NAMALWA (cell line): ENCODE measurements at regions not wholly inside any gene's neighbourhood (a gene's known extent, or its start where the extent isn't known, plus 50 kb on each side); places are given as distances from the start of the nearest gene placed in this dataset.
"Not testable (repeated sequence)": the region's sequence is repeated elsewhere in the genome, so short reads cannot be mapped to it uniquely, and the experiment has no call there.

ENCODE experiments used
- DNase-seq: peaks from one replicate; pipeline ENCODE4 v3.0.0-alpha.2; 2015; ENCODE audit warnings: low spot score

GRCh38 chr6:75031102-75031501, 174.8 kb downstream of the COL12A1 start:
- not testable (repeated sequence) for DNase-seq

GRCh38 chr6:75029333-75029732, 176.5 kb downstream of the COL12A1 start:
- no peak for DNase-seq

DNA sequence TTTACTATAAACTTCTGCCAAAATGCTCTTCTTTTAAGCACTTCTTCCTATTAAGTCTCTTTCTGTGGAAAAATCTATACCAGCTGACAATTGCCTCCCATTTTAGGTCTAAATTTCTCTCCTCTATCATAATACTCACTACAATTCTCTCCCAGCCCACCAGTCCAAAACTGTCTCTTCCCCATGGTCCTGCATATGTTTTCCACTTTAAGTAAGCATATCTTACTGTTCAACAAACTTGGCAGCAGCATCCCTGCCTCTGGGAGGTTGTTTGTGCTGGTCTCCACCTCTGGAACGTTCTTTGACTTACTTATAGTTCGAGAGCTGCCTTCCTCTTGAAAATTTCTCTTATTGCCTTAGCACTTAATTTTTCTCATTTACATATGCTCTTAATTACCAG, 180.5 kb downstream of the COL12A1 start:
- no peak for DNase-seq

DNA sequence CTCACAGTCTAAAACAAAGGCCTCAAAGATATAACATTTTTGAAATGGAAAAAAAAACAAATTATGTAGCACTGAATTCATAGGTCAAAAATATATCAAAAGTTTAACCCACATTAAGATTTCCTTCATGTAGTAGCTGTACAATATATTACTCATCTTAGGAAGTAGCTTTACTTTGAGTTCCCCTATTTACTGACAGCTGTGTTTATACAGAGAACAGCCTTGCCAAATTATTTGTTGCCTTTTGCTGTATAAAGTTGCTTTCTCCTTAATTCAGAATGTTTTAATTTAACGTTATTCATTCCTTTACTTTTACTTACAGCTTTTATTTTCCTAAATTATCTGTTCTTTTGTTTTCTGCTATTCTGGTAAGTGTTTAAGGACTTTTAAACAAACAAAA, 181.0 kb downstream of the COL12A1 start:
- DNase-seq = no peak

DNA sequence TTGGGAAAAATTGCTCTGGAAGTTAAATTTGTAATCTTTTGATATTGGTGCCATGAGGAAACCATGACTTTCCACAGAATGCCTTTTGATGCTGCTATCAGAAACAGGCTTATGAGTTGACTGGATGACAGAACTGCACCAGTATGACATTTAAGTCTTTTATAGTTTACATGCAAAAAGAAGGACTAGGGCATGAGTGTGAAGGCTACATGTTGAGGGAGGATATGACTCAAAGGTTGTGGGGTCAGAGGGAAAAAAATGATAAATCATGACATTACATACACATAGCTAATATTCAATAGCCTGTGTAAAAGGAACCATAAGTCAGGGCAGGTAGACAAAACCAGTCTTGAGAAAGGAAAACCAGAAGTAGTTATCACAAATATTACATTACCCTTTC, 182.2 kb downstream of the COL12A1 start:
- no peak for DNase-seq

DNA sequence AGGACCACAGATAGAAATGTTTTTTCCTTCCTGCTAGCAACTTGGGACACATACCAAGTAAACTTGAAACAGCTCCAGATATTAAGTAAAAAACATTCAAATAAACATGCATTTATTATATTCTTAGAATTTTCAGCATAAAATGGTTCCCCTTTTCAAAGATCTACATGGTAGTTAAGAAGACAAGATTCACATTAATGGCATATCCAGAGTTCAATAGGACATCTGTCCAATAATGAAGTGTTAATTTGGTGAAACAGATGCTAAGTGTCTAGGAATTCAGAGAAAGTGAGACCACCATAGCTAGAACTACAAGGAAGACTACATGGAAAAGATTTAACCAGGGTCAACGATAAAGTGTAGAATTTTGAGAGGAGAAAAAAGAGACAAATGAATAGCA, 184.9 kb downstream of the COL12A1 start:
- no peak for DNase-seq

DNA sequence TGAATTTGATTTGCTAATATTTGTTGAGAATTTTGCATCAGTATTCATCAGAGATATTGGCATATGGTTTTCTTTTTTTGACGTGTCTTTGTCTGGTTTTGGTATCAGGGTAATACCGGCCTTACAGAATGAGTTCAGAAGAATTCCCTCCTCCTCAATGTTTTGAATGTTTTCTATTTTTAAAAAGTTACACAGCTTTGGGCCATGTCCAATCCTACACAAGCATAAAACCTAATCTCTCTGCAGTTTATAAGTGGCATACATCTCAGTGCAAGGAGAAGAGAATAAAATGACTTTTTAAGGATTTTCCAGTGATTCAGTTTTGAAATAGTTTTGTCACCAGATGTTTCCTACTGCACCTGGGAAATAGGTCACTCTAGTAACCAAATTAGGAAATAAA, 185.5 kb downstream of the COL12A1 start:
- DNase-seq = no peak

DNA sequence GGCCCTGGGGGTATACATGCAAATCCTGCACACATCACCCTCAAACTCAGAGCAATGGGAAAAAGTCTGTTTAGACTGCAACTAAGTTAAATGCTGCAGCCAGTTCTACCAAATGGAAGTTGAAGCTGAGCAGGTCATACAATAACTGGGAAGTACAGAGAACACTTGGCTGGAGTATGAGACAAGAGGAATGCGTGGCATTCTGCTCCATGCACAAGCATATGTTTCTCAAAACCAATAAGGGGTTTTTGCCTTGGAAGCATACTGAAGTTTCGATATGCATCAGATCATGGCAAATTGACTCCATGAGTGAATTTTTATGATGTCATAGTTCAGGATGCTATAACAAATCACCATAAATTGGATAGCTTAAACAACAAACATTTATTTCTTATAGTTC, 193.8 kb downstream of the COL12A1 start:
- no peak for DNase-seq

GRCh38 chr6:75003984-75004383, 201.9 kb downstream of the COL12A1 start:
- not testable (repeated sequence) for DNase-seq

GRCh38 chr6:74997646-74998045, 208.2 kb downstream of the COL12A1 start:
- DNase-seq = no peak

- no peak for DNase-seq
Observed at GRCh38 chr6:74993136-74993535, 212.7 kb downstream of the COL12A1 start.

- DNase-seq = no peak
Observed at GRCh38 chr6:74991573-74992332, 214.1 kb downstream of the COL12A1 start.

- DNase-seq = no peak
Observed at GRCh38 chr6:74979065-74979766, 226.6 kb downstream of the COL12A1 start.

DNA sequence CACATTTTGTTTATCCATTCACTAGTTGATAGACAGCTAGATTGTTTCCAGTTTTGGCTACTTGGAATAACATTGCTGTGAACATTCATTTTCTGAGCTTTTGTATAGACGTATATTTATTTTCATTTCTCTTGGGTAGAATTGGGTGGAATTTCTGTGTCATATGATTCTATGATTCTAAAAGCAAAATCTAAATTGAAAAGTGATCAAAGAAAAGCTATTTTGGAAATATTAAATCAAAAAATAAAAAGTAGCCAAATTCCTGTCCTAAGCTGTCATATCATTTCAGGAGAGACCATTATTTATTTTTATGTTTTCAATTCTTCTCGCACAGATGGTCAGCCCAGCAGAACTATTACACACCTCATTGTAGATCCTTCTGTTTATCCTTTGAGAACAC, 229.2 kb downstream of the COL12A1 start:
- no peak for DNase-seq

- no peak for DNase-seq
Observed at GRCh38 chr6:74976026-74976425, 229.8 kb downstream of the COL12A1 start.

DNA sequence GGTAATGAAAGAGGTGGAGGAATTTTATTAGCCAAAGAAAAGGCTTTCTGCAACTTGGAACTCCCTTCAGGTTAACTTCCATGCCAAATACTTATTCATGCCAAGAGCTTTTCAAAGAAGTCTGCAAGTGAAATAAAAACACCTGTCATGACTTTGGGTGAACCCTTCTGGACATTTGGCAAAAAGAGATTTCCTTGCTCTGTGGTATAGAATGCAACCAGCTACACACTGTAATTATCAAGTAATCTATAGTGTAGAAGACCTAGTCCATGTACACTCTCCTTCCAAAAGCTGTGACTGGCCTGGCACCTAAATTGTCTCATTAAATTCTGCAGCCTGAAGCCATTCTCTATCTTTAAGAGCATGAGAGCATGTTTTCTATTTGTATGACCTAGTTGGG, 232.3 kb downstream of the COL12A1 start:
- DNase-seq = no peak

DNA sequence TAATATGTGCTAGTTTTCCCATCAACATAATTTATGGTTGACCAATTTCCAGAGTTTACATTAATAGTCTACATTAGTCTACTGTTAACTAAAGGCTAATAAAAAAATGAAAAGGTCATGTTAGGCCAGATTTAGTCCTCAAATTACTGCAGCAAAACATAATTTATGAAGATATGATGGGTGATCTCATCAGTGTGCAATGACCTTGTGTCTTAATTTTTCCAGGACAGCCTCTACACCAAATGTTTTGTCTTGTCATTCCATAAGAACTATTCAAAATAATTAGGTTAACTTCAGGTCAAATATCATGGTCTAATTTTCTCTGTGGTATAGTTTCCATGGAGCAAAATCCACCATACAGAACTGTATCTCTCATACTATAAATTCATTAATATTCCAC, 234.2 kb downstream of the COL12A1 start:
- DNase-seq = no peak

GRCh38 chr6:74969591-74970267, 236.1 kb downstream of the COL12A1 start:
- no peak for DNase-seq

DNA sequence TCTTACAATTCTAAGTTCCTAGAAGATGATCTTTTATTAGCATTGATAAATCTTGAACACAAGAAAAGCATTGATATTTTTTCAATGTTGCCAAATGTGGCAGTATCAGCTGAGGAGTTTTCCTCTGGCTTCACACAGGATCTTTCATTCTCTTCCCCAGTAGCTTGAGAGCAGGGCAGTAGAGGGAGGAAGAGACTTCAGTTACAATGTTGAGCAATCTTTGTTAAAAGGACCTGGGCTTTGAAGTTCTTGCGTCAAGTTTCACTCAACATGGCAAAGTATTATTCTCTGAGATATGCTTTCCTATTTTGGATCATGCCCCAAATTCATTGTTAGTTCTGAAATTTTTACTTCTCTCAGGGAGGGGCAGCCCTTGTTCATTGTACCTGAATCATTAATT, 238.0 kb downstream of the COL12A1 start:
- no peak for DNase-seq

GRCh38 chr6:74966712-74967111, 239.1 kb downstream of the COL12A1 start:
- DNase-seq = no peak

DNA sequence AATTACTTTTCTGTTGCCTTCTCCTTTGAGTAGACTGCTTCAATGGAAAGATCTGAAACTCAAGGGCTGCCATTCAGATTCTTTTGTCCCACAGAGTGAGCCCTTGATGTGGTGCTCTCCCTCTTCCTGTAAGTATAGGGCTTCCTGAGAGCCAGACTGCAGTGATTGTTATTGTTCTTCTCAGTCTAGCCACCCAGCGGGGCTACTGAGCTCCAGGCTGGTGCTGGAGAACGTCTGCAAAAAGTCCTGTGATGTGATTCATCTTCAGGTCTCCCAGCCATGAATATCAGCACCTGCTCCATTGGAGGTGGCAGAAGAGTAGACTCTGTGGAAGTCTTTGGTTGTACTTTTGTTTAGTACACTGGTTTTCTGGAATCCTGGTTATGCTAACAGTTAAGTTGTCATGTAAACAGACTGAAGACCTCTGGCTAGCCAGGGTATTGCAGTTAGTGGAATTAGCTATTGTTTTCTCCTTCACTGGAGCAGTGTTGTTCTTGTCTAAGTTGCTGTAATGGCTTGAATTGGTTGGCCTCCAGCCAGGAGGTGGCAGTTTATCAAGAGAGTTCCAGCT, 240.9 kb downstream of the COL12A1 start:
- no peak for DNase-seq

DNA sequence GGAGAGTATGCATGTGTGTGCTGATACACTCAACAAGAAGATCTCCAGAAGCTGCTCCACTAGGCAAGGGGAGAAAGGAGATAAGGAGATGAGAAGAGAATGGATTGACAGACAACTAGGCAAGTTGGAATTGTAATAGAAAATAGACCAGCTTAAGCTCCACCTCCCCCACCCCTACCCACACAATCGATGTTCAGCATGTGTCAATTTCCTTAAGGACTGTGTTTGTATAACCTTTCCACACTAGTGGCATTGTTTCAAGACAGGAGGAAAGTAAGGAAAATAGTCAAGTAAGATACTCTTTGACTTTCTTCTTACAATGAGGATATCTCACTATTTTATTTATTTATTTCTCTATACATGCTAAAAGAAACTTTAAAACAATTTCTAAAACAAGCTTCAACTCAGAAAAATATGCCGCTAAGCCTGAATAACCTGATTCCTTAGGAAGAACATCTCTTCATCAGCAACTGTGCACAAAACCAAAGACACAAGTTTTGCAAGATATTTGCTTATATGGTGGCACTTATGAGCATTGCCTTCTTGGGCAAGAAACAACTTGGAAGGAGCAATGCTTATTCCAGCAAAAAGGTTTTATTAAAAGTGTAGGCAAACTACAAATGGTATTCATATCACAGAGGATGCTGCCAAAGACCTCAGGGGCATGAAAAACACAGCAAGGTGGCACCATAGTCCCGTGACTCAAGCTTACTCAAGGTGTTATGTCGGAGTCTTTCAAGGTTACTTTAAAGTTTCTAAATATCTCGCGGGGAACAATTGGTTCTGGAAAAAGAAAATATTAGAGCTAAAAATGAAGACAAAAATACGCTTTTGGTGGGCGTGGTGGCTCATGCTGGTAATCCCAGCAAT, 249.1 kb downstream of the COL12A1 start:
- DNase-seq = no peak
